A549 (cell line): ENCODE measurements at regions not wholly inside any gene's neighbourhood (a gene's known extent, or its start where the extent isn't known, plus 50 kb on each side); places are given as distances from the start of the nearest gene placed in this dataset.

Source experiments
- ATAC-seq, 2 experiments: fragments of 200-7000 bp in 1 of 2; fragments of >200 bp in 1 of 2; cut with Nextera tagmentation in 1 of 2; cut with Tn5 transposase in 1 of 2; 3 replicates each; pipeline versions ENCODE4 v1.8.0 to v1.9.1; 2018 to 2020; ENCODE audit warnings: mild to moderate bottlenecking in 1 of 2, moderate library complexity in 1 of 2
- CTCF ChIA-PET: fragments of 300-600 bp; sonication (Branson Sonifier 250); formaldehyde crosslinking; extraction: SDS; loops from one replicate; lab custom pipeline; 2021; ENCODE audit warnings: antibody characterized with exemption, inconsistent platforms; lab: Yijun Ruan, JAX
- POLR2A ChIA-PET: fragments of 350-600 bp; formaldehyde crosslinking; extraction: SDS; loops from one replicate; lab custom pipeline; 2021; ENCODE audit warnings: antibody characterized with exemption, inconsistent platforms; lab: Yijun Ruan, JAX
- DNase-seq, 2 experiments: peaks; one replicate each; pipeline versions ENCODE4 v3.0.0 to v3.0.0-alpha.2; 2011 to 2016; ENCODE audit warnings: low read depth in 1 of 2, low spot score in 1 of 2
- FAIRE-seq: peaks from 2 replicates; lab custom pipeline; 2011; peaks lifted over from hg19 to GRCh38; lab: Jason Lieb, UNC
- H3K27ac ChIP-seq, 2 experiments: fragments of >200 bp; sonication (Bioruptor Twin); formaldehyde crosslinking; 3 replicates each; pipeline ENCODE4 v1.5.1; 2016 to 2017
- H3K4me1 ChIP-seq: fragments of >200 bp; sonication (Bioruptor Twin); formaldehyde crosslinking; 3 replicates; pipeline ENCODE4 v1.6.1; 2016
- H3K4me2 ChIP-seq: fragments of >200 bp; sonication (Bioruptor Twin); formaldehyde crosslinking; 3 replicates; pipeline ENCODE4 v1.6.1; 2016
- H3K4me3 ChIP-seq: fragments of >200 bp; sonication (Bioruptor Twin); formaldehyde crosslinking; 3 replicates; pipeline ENCODE4 v1.5.1; 2016
- H3K9me3 ChIP-seq: fragments of >200 bp; sonication (Bioruptor Twin); formaldehyde crosslinking; 3 replicates; pipeline ENCODE4 v1.6.1; 2016
- BHLHE40 ChIP-seq: IDR thresholded peaks from 2 replicates; pipeline ENCODE4 v1.6.1; 2012; ENCODE audit warnings: low read depth, low read length, inconsistent platforms
- CBX2 ChIP-seq: fragments of 200-600 bp; sonication (generic); IDR thresholded peaks from 2 replicates; pipeline ENCODE4 v1.6.1; 2016; ENCODE audit warnings: low read depth, mild to moderate bottlenecking, borderline replicate concordance
- CHD4 ChIP-seq: fragments of 200-600 bp; sonication (generic); IDR thresholded peaks from 2 replicates; pipeline ENCODE4 v1.6.1; 2016; ENCODE audit warnings: antibody characterized with exemption, mild to moderate bottlenecking, borderline replicate concordance
- ESRRA ChIP-seq: fragments of 150-350 bp; IDR thresholded peaks from 2 replicates; pipeline ENCODE4 v1.6.1; 2014; ENCODE audit warnings: mild to moderate bottlenecking, low read length, borderline replicate concordance
- FOSL2 ChIP-seq, 2 experiments: fragments of 450-650 bp in 1 of 2; fragments of >200 bp in 1 of 2; sonication (Bioruptor Twin) in 1 of 2; formaldehyde crosslinking; IDR thresholded peaks; 2 replicates each; pipeline versions ENCODE4 v1.5.0 to v1.6.1; 2016 to 2020; ENCODE audit warnings: mild to moderate bottlenecking in 1 of 2, moderate library complexity in 1 of 2
- HES2 ChIP-seq: fragments of >200 bp; sonication (Bioruptor Twin); formaldehyde crosslinking; IDR thresholded peaks from 2 replicates; pipeline ENCODE4 v1.6.1; 2016
- KDM1A ChIP-seq: fragments of 200-600 bp; sonication (generic); IDR thresholded peaks from 2 replicates; pipeline ENCODE4 v1.6.1; 2016; ENCODE audit warnings: low read depth, mild to moderate bottlenecking
- MAZ ChIP-seq: fragments of 150-350 bp; IDR thresholded peaks from 2 replicates; pipeline ENCODE4 v1.6.1; 2014; ENCODE audit warnings: antibody characterized with exemption, low read depth, low read length, borderline replicate concordance
- MYC ChIP-seq: IDR thresholded peaks from 2 replicates; pipeline ENCODE4 v1.6.1; 2012; ENCODE audit warnings: mild to moderate bottlenecking, inconsistent platforms, low read length, improper control_type of control experiment, borderline replicate concordance
- NFE2L2 ChIP-seq: fragments of 150-350 bp; conservative IDR thresholded peaks from 2 replicates; pipeline ENCODE4 v1.6.1; 2014; ENCODE audit warnings: low read length
- POLR2A ChIP-seq: IDR thresholded peaks from 2 replicates; pipeline ENCODE4 v1.6.1; 2012; ENCODE audit warnings: mild to moderate bottlenecking, low read length
- POLR2AphosphoS2 ChIP-seq: conservative IDR thresholded peaks from 2 replicates; pipeline ENCODE4 v1.6.1; 2012; ENCODE audit warnings: low read length, improper control_type of control experiment, inconsistent platforms
- REST ChIP-seq: fragments of 200-600 bp; sonication (generic); IDR thresholded peaks from 2 replicates; pipeline ENCODE4 v1.6.1; 2016; ENCODE audit warnings: antibody characterized with exemption, mild to moderate bottlenecking, moderate library complexity
- RFX5 ChIP-seq: fragments of 450-650 bp; IDR thresholded peaks from 2 replicates; pipeline ENCODE4 v1.7.1; 2014; ENCODE audit warnings: antibody characterized with exemption, mild to moderate bottlenecking, moderate library complexity
- RNF2 ChIP-seq: fragments of 200-600 bp; sonication (generic); IDR thresholded peaks from 2 replicates; pipeline ENCODE4 v1.6.1; 2016; ENCODE audit warnings: low read depth, mild to moderate bottlenecking, antibody characterized with exemption, moderate library complexity, borderline replicate concordance
- TP53 ChIP-seq: fragments of 250-450 bp; sonication (Bioruptor Pico); IDR thresholded peaks from 2 replicates; pipeline ENCODE4 v1.5.0; 2021; ENCODE audit warnings: mild to moderate bottlenecking, moderate library complexity
- WGBS: methylation state at CpG from one replicate; pipeline ENCODE4 v1.1.6; 2017; ENCODE audit errors: missing lambda C conversion rate; 5-methylcytosine and 5-hydroxymethylcytosine counted together

- TF ChIP-seq TP53 (CRISPR knock-in tag) (no peak), REST (no peak)
- no peaks in the 10 kb centered on the region for H3K9me3 ChIP-seq
- H3K4me2 ChIP-seq, result no peak overlapping the region
- 62% methylated on average over 2 of the region's 2 CpGs for WGBS
- POLR2A ChIA-PET, result no interaction called here
- ATAC-seq, result no peak
- H3K4me3 ChIP-seq, result no peak overlapping the region
- no peaks in the 10 kb centered on the region for H3K4me1 ChIP-seq
- CTCF ChIA-PET, result no interaction called here
- no peak overlapping the region for H3K27ac ChIP-seq
- no peak for FAIRE-seq
- no peak for DNase-seq
Observed at GRCh38 chr13:21901336-21901735, 230.5 kb downstream of the FGF9 start.

- no peak for TF ChIP-seq POLR2AphosphoS2
- no peak for TF ChIP-seq KDM1A
- TF ChIP-seq CBX2, result no peak
- TF ChIP-seq FOSL2 (IDR thresholded peaks at IDR 0.05), result no peak
- TF ChIP-seq FOSL2 (CRISPR knock-in tag; IDR thresholded peaks at IDR 0.05), result no peak
- TF ChIP-seq, all 56 proteins: peak for 0
- H3K27ac ChIP-seq, result no peak overlapping the region
- H3K4me2 ChIP-seq, result no peak overlapping the region
- WGBS, result 30% methylated on average over 7 of the region's 14 CpGs
- no peaks in the 10 kb centered on the region for H3K9me3 ChIP-seq
- FAIRE-seq (no peak), DNase-seq (no peak), ATAC-seq (no peak)
- H3K4me1 ChIP-seq, result no peaks in the 10 kb centered on the region
- H3K4me3 ChIP-seq, result no peak overlapping the region
- ChIA-PET POLR2A (no interaction called here), CTCF (no interaction called here)
Observed at GRCh38 chr13:21901811-21902708, 231.2 kb downstream of the FGF9 start.

GRCh38 chr13:21902709-21903098 is 231.8 kb downstream of the FGF9 start:
- TF ChIP-seq POLR2A (no peak), MYC (no peak), BHLHE40 (no peak), ESRRA (no peak), RFX5 (no peak), NFE2L2 (no peak), HES2 (no peak), MAZ (no peak)
- no peak for FAIRE-seq
- H3K4me3 ChIP-seq, result no peak overlapping the region
- H3K27ac ChIP-seq, result no peak overlapping the region
- H3K9me3 ChIP-seq, result no peaks in the 10 kb centered on the region
- no peak for DNase-seq
- POLR2A ChIA-PET, result no interaction called here
- no peak for ATAC-seq
- CTCF ChIA-PET, result no interaction called here
- no peaks in the 10 kb centered on the region for H3K4me1 ChIP-seq
- H3K4me2 ChIP-seq, result no peak overlapping the region
- WGBS, result 30% methylated on average over 8 of the region's 8 CpGs

- Histone ChIP-seq H3K9me3 (no peaks in the 10 kb centered on the region), H3K4me1 (no peaks in the 10 kb centered on the region), H3K4me3 (no peak overlapping the region), H3K4me2 (no peak overlapping the region), H3K27ac (no peak overlapping the region)
- ChIA-PET POLR2A (no interaction called here), CTCF (no interaction called here)
- TF ChIP-seq CHD4, result no peak
- no peak for TF ChIP-seq RNF2
- WGBS, result 21% methylated on average over 5 of the region's 5 CpGs
- FAIRE-seq, result no peak
- no peak for DNase-seq
- no peak for ATAC-seq
Observed at GRCh38 chr13:21905486-21905885, 234.6 kb downstream of the FGF9 start.
